Astrocyte (in vitro differentiated cells and primary cell): ENCODE measurements at regions not wholly inside any gene's neighbourhood (a gene's known extent, or its start where the extent isn't known, plus 50 kb on each side); places are given as distances from the start of the nearest gene placed in this dataset.
"Not testable (repeated sequence)": the region's sequence is repeated elsewhere in the genome, so short reads cannot be mapped to it uniquely, and the experiment has no call there.

Experiments used
- DNase-seq: peaks from one replicate; pipeline ENCODE4 v3.0.0-alpha.2; 2010; ENCODE audit warnings: low read depth
- FAIRE-seq: peaks from 2 replicates; lab custom pipeline; 2011; peaks lifted over from hg19 to GRCh38; lab: Jason Lieb, UNC
- H2AFZ ChIP-seq: 2 replicates; pipeline ENCODE4 v1.6.0; 2012; ENCODE audit warnings: low read depth, low read length, inconsistent platforms
- H3K27ac ChIP-seq: 2 replicates; pipeline ENCODE4 v1.5.1; 2011; ENCODE audit warnings: low read depth, low read length, inconsistent platforms
- H3K27me3 ChIP-seq: 2 replicates; pipeline ENCODE4 v1.6.0; 2011; ENCODE audit warnings: low read length, inconsistent platforms; ENCODE audit not compliant: insufficient read depth
- H3K36me3 ChIP-seq: 2 replicates; pipeline ENCODE4 v1.5.1; 2011; ENCODE audit warnings: low read length, inconsistent platforms; ENCODE audit not compliant: insufficient read depth
- H3K4me1 ChIP-seq: 2 replicates; pipeline ENCODE4 v1.5.1; 2011; ENCODE audit warnings: low read length, inconsistent platforms; ENCODE audit not compliant: insufficient read depth
- H3K4me2 ChIP-seq: 2 replicates; pipeline ENCODE4 v1.6.0; 2012; ENCODE audit warnings: low read length, inconsistent platforms
- H3K4me3 ChIP-seq: 2 replicates; pipeline ENCODE4 v1.5.1; 2011; ENCODE audit warnings: low read depth, mild to moderate bottlenecking, low read length, inconsistent platforms; ENCODE audit not compliant: insufficient read depth
- H3K79me2 ChIP-seq: 2 replicates; pipeline ENCODE4 v1.6.0; 2012; ENCODE audit warnings: mild to moderate bottlenecking, low read length, inconsistent platforms; ENCODE audit not compliant: insufficient read depth
- H3K9ac ChIP-seq: 2 replicates; pipeline ENCODE4 v1.6.0; 2012; ENCODE audit warnings: mild to moderate bottlenecking, low read length, inconsistent platforms
- H3K9me3 ChIP-seq: 2 replicates; pipeline ENCODE4 v1.5.1; 2012; ENCODE audit warnings: low read depth, mild to moderate bottlenecking, low read length, inconsistent platforms; ENCODE audit not compliant: insufficient read depth
- H4K20me1 ChIP-seq: 2 replicates; pipeline ENCODE4 v1.6.0; 2012; ENCODE audit warnings: low read length, inconsistent platforms; ENCODE audit not compliant: insufficient read depth
- H3K27ac Mint-ChIP-seq: one replicate; pipeline ENCODE4 v1.8.0; 2021; ENCODE audit warnings: mild to moderate bottlenecking, mixed read lengths; ENCODE audit not compliant: unreplicated experiment
- H3K27me3 Mint-ChIP-seq: one replicate; pipeline ENCODE4 v1.8.0; 2021; ENCODE audit warnings: low read depth, mixed read lengths; ENCODE audit not compliant: unreplicated experiment
- H3K36me3 Mint-ChIP-seq: one replicate; pipeline ENCODE4 v1.8.0; 2021; ENCODE audit warnings: low read depth, mixed read lengths; ENCODE audit not compliant: unreplicated experiment
- H3K4me1 Mint-ChIP-seq: one replicate; pipeline ENCODE4 v1.8.0; 2021; ENCODE audit warnings: low read depth, mixed read lengths; ENCODE audit not compliant: unreplicated experiment
- H3K4me3 Mint-ChIP-seq: one replicate; pipeline ENCODE4 v1.8.0; 2021; ENCODE audit warnings: mild to moderate bottlenecking, moderate library complexity, mixed read lengths; ENCODE audit not compliant: unreplicated experiment
- H3K9me3 Mint-ChIP-seq: one replicate; pipeline ENCODE4 v1.8.0; 2021; ENCODE audit warnings: mild to moderate bottlenecking, mixed read lengths; ENCODE audit not compliant: unreplicated experiment
- CTCF ChIP-seq: IDR thresholded peaks from 2 replicates; pipeline ENCODE4 v1.5.1; 2011; ENCODE audit warnings: low read depth, mild to moderate bottlenecking, inconsistent platforms, low read length, moderate library complexity; ENCODE audit not compliant: insufficient read depth
- EZH2 ChIP-seq: IDR thresholded peaks from 2 replicates; pipeline ENCODE4 v1.6.1; 2012; ENCODE audit warnings: mild to moderate bottlenecking, low read length, inconsistent platforms; ENCODE audit not compliant: insufficient read depth

GRCh38 chr2:43067254-43068040 lies 159.0 kb downstream of the ZFP36L2 start:
- Mint-ChIP-seq H3K27ac (no peak overlapping the region), H3K27me3 (peaks cover 21% of the 10 kb centered on the region), H3K4me3 (no peak overlapping the region), H3K4me1 (no peaks in the 10 kb centered on the region), H3K36me3 (no peaks in the 10 kb centered on the region), H3K9me3 (peaks cover 4% of the 10 kb centered on the region)
- DNase-seq (no peak), FAIRE-seq (no peak)
- H3K9ac ChIP-seq, result no peak overlapping the region
- no peaks in the 10 kb centered on the region for H3K9me3 ChIP-seq
- H3K36me3 ChIP-seq, result no peaks in the 10 kb centered on the region
- no peaks in the 10 kb centered on the region for H3K79me2 ChIP-seq
- peak overlapping the region; percentile 56 for H2AFZ ChIP-seq
- peaks cover 5% of the 10 kb centered on the region for H3K27me3 ChIP-seq
- H3K4me2 ChIP-seq, result no peak overlapping the region
- H3K27ac ChIP-seq, result no peak overlapping the region
- TF ChIP-seq EZH2, result no peak
- TF ChIP-seq CTCF, result no peak
- peaks cover 9% of the 10 kb centered on the region for H3K4me1 ChIP-seq
- H4K20me1 ChIP-seq, result no peaks in the 10 kb centered on the region
- no peak overlapping the region for H3K4me3 ChIP-seq

- H3K4me3 Mint-ChIP-seq, H3K4me3 ChIP-seq, H3K4me2 ChIP-seq, DNase-seq, H3K9me3 Mint-ChIP-seq, H3K36me3 Mint-ChIP-seq, H3K27me3 ChIP-seq, H3K9me3 ChIP-seq, H3K9ac ChIP-seq, H3K79me2 ChIP-seq, H3K27ac ChIP-seq, H4K20me1 ChIP-seq, FAIRE-seq, H3K4me1 Mint-ChIP-seq, H2AFZ ChIP-seq, H3K4me1 ChIP-seq, H3K36me3 ChIP-seq, H3K27ac Mint-ChIP-seq: not testable (repeated sequence)
- peaks cover 17% of the 10 kb centered on the region for H3K27me3 Mint-ChIP-seq
Observed at GRCh38 chr2:43066541-43067253, 159.7 kb downstream of the ZFP36L2 start.

- Histone ChIP-seq H4K20me1 (no peaks in the 10 kb centered on the region), H3K9ac (no peak overlapping the region), H3K36me3 (no peaks in the 10 kb centered on the region), H2AFZ (no peak overlapping the region), H3K4me1 (peaks cover 9% of the 10 kb centered on the region), H3K4me2 (no peak overlapping the region), H3K27ac (no peak overlapping the region), H3K79me2 (no peaks in the 10 kb centered on the region), H3K4me3 (no peak overlapping the region), H3K9me3 (no peaks in the 10 kb centered on the region), H3K27me3 (peaks cover 5% of the 10 kb centered on the region)
- no peaks in the 10 kb centered on the region for H3K36me3 Mint-ChIP-seq
- peaks cover 11% of the 10 kb centered on the region for H3K27me3 Mint-ChIP-seq
- no peak for FAIRE-seq
- H3K27ac Mint-ChIP-seq, result no peak overlapping the region
- H3K4me1 Mint-ChIP-seq, result no peaks in the 10 kb centered on the region
- peaks cover 12% of the 10 kb centered on the region for H3K9me3 Mint-ChIP-seq
- H3K4me3 Mint-ChIP-seq, result no peak overlapping the region
- TF ChIP-seq CTCF (no peak), EZH2 (no peak)
- no peak for DNase-seq
Observed at GRCh38 chr2:43065871-43066270, 160.5 kb downstream of the ZFP36L2 start.
